HG03039 (cell line): ENCODE measurements at regions not wholly inside any gene's neighbourhood (a gene's known extent, or its start where the extent isn't known, plus 50 kb on each side); places are given as distances from the start of the nearest gene placed in this dataset.
"Not testable (repeated sequence)": the region's sequence is repeated elsewhere in the genome, so short reads cannot be mapped to it uniquely, and the experiment has no call there.

Source experiments
- ATAC-seq: cut with Tn5 transposase; IDR thresholded peaks from one replicate; pipeline ENCODE4 v1.9.1; 2021; ENCODE audit warnings: mild to moderate bottlenecking, moderate library complexity; ENCODE audit not compliant: unreplicated experiment

GRCh38 chr5:152118676-152119470 is 194.2 kb upstream of the GLRA1 start:
- no peak for ATAC-seq

GRCh38 chr5:152116934-152117333 is 192.3 kb upstream of the GLRA1 start:
- ATAC-seq, result no peak

- no peak for ATAC-seq
These were observed 188.8 kb upstream of the GLRA1 start for GRCh38 chr5:152113401-152113800.

- no peak for ATAC-seq
These were observed 182.6 kb upstream of the GLRA1 start for GRCh38 chr5:152107220-152107619.

GRCh38 chr5:152106571-152106970 is 181.9 kb upstream of the GLRA1 start:
- ATAC-seq, result no peak

GRCh38 chr5:152105085-152105484 is 180.4 kb upstream of the GLRA1 start:
- ATAC-seq, result no peak

GRCh38 chr5:152104211-152104610 is 179.6 kb upstream of the GLRA1 start:
- no peak for ATAC-seq

GRCh38 chr5:152102908-152103307 is 178.3 kb upstream of the GLRA1 start:
- ATAC-seq, result not testable (repeated sequence)

GRCh38 chr5:152102057-152102456 is 177.4 kb upstream of the GLRA1 start:
- no peak for ATAC-seq

GRCh38 chr5:152100462-152100861 is 175.8 kb upstream of the GLRA1 start:
- no peak for ATAC-seq

- no peak for ATAC-seq
These were observed 172.5 kb upstream of the GLRA1 start for GRCh38 chr5:152097128-152097527.

- ATAC-seq, result no peak
These were observed 170.1 kb upstream of the GLRA1 start for GRCh38 chr5:152094716-152095115.

GRCh38 chr5:152094060-152094459 is 169.4 kb upstream of the GLRA1 start:
- no peak for ATAC-seq

- no peak for ATAC-seq
These were observed 167.9 kb upstream of the GLRA1 start for GRCh38 chr5:152092580-152092979.

- no peak for ATAC-seq
These were observed 165.0 kb upstream of the GLRA1 start for GRCh38 chr5:152089644-152090043.

- ATAC-seq, result no peak
These were observed 162.0 kb upstream of the GLRA1 start for GRCh38 chr5:152086668-152087067.

GRCh38 chr5:152084476-152084875 is 159.8 kb upstream of the GLRA1 start:
- no peak for ATAC-seq

- ATAC-seq, result no peak
These were observed 158.6 kb upstream of the GLRA1 start for GRCh38 chr5:152083231-152083630.

- no peak for ATAC-seq
These were observed 147.4 kb upstream of the GLRA1 start for GRCh38 chr5:152072091-152072490.

GRCh38 chr5:152070591-152070990 is 145.9 kb upstream of the GLRA1 start:
- ATAC-seq, result no peak

GRCh38 chr5:152066784-152067183 is 142.1 kb upstream of the GLRA1 start:
- no peak for ATAC-seq

- ATAC-seq, result no peak
These were observed 138.4 kb upstream of the GLRA1 start for GRCh38 chr5:152063004-152063403.

GRCh38 chr5:152061095-152061494 is 136.4 kb upstream of the GLRA1 start:
- ATAC-seq, result no peak
